Thyroid gland (tissue), 4 donors: ENCODE measurements at regions not wholly inside any gene's neighbourhood (a gene's known extent, or its start where the extent isn't known, plus 50 kb on each side); places are given as distances from the start of the nearest gene placed in this dataset.

ENCODE experiments used
- DNase-seq, 2 donors: peaks; one replicate each; pipeline ENCODE4 v3.0.0-alpha.2; 2019
- H3K27ac ChIP-seq, 3 donors: fragments of 200-600 bp; sonication (generic); 1 replicate in 2 of 3; 2 replicates in 1 of 3; pipeline ENCODE4 v1.5.1; 2016 to 2019; ENCODE audit warnings: mild to moderate bottlenecking in 1 of 3, moderate library complexity in 1 of 3
- H3K27me3 ChIP-seq: fragments of 200-600 bp; sonication (generic); one replicate; pipeline ENCODE4 v1.5.1; 2019
- H3K36me3 ChIP-seq, 2 donors: fragments of 200-600 bp; sonication (generic); one replicate each; pipeline ENCODE4 v1.5.1; 2016 to 2019
- H3K4me1 ChIP-seq, 2 donors: fragments of 200-600 bp; sonication (generic); one replicate each; pipeline ENCODE4 v1.5.1; 2017 to 2019
- H3K4me3 ChIP-seq, 3 donors: fragments of 200-600 bp; sonication (generic); replicated peaks in 1 of 3; 1 replicate in 2 of 3; 2 replicates in 1 of 3; pipeline ENCODE4 v1.5.1; 2016; ENCODE audit warnings: mild to moderate bottlenecking in 1 of 3
- H3K9me3 ChIP-seq: fragments of 200-600 bp; sonication (generic); one replicate; pipeline ENCODE4 v1.5.1; 2017
- CTCF ChIP-seq, 6 experiments: fragments of 200-600 bp in 3 of 6; fragments of 450-650 bp in 3 of 6; sonication (generic) in 3 of 6; IDR thresholded peaks; one replicate each; pipeline ENCODE4 v1.5.1; 2016 to 2019; ENCODE audit warnings: antibody characterized with exemption in 6 of 6, mild to moderate bottlenecking in 2 of 6, inconsistent platforms in 1 of 6, moderate library complexity in 1 of 6
- POLR2A ChIP-seq, 2 donors: fragments of 450-650 bp; IDR thresholded peaks; one replicate each; pipeline ENCODE4 v1.6.1; 2017; ENCODE audit warnings: antibody characterized with exemption in 2 of 2, mild to moderate bottlenecking in 2 of 2, moderate library complexity in 1 of 2
- WGBS, 2 donors: methylation state at CpG; one replicate each; pipeline ENCODE4 v1.1.5; 2017; 5-methylcytosine and 5-hydroxymethylcytosine counted together
- intact Hi-C: fragments of 100-400 bp; cut with DNase I; formaldehyde crosslinking; loops from one replicate; pipeline ENCODE4 v1.15.1; 2023

GRCh38 chr20:61185841-61186601, 66.0 kb upstream of the CDH4 start:
- Histone ChIP-seq H3K4me3 (no peak overlapping the region), H3K9me3 (no peaks in the 10 kb centered on the region), H3K27ac (no peak overlapping the region), H3K4me1 (no peaks in the 10 kb centered on the region), H3K27me3 (no peaks in the 10 kb centered on the region), H3K36me3 (no peaks in the 10 kb centered on the region)
- 58 to 59% methylated on average over 12 of the region's 12 CpGs for WGBS, 2 donors
- DNase-seq = no peak
- TF ChIP-seq CTCF (IDR thresholded peaks at IDR 0.05) = no peak
- TF ChIP-seq POLR2A (IDR thresholded peaks at IDR 0.05) = no peak
- intact Hi-C loops = no loop called here

GRCh38 chr20:61186771-61187472, 65.1 kb upstream of the CDH4 start:
- no peaks in the 10 kb centered on the region for H3K9me3 ChIP-seq
- TF ChIP-seq CTCF (IDR thresholded peaks at IDR 0.05) (no peak), POLR2A (IDR thresholded peaks at IDR 0.05) (no peak)
- no peaks in the 10 kb centered on the region for H3K36me3 ChIP-seq
- H3K27me3 ChIP-seq = no peaks in the 10 kb centered on the region
- no peak overlapping the region for H3K4me3 ChIP-seq
- intact Hi-C loops = no loop called here
- no peak for DNase-seq
- H3K27ac ChIP-seq = no peak overlapping the region
- 80 to 84% methylated on average over 11 of the region's 11 CpGs for WGBS, 2 donors
- no peaks in the 10 kb centered on the region for H3K4me1 ChIP-seq

- Histone ChIP-seq H3K27ac (no peak overlapping the region), H3K4me3 (no peak overlapping the region), H3K9me3 (no peaks in the 10 kb centered on the region), H3K4me1 (no peaks in the 10 kb centered on the region), H3K36me3 (no peaks in the 10 kb centered on the region), H3K27me3 (no peaks in the 10 kb centered on the region)
- intact Hi-C loops = no loop called here
- no peak for DNase-seq
- WGBS, 2 donors = 65 to 89% methylated on average over 1 of the region's 1 CpG
- TF ChIP-seq CTCF (IDR thresholded peaks at IDR 0.05) (no peak), POLR2A (IDR thresholded peaks at IDR 0.05) (no peak)
These were observed 62.5 kb upstream of the CDH4 start for GRCh38 chr20:61189534-61189933.

- DNase-seq = no peak
- Histone ChIP-seq H3K4me3 (no peak overlapping the region), H3K36me3 (no peaks in the 10 kb centered on the region), H3K4me1 (no peaks in the 10 kb centered on the region), H3K27me3 (no peaks in the 10 kb centered on the region), H3K27ac (no peak overlapping the region), H3K9me3 (no peaks in the 10 kb centered on the region)
- 91 to 94% methylated on average over 8 to 9 of the region's 9 CpGs for WGBS, 2 donors
- TF ChIP-seq CTCF (IDR thresholded peaks at IDR 0.05) (no peak), POLR2A (IDR thresholded peaks at IDR 0.05) (no peak)
- intact Hi-C loops = no loop called here
These were observed 61.0 kb upstream of the CDH4 start for GRCh38 chr20:61191096-61191495.

DNA sequence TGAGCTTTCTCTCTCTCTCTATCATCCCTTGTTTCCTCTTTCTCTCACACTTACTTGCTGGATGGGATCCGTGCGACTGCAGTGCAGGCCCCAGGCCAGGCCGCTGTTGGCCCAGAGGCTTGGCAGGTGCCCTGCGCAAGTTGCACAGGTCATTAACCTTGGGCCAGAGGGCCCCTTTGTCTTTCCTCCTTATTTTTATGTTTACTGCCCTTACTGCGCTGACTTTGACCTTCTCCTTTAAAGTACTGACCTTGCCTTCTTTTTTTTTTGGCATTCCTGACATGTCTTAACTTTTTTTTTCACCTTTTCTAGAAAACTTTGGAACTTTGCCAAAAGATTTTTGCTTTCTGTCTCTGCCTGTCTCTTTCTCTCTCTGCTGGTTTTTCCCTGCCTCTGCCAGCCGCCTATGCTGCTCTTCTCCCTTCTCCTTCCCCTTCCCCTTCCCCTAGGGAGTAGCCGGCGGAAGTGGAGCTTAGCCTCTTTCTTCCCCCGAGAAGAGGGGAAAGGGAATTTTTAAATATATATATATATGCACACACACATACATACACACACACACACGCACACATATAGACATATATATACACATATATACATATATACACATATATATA, 59.6 kb upstream of the CDH4 start:
- Histone ChIP-seq H3K4me3 (no peak overlapping the region), H3K27me3 (no peaks in the 10 kb centered on the region), H3K27ac (no peak overlapping the region), H3K9me3 (no peaks in the 10 kb centered on the region), H3K4me1 (no peaks in the 10 kb centered on the region), H3K36me3 (no peaks in the 10 kb centered on the region)
- WGBS, 2 donors = 58 to 64% methylated on average over 9 to 10 of the region's 10 CpGs
- DNase-seq = peak in 1 of 2 donors; percentile 11
- intact Hi-C loops = no loop called here
- TF ChIP-seq POLR2A (IDR thresholded peaks at IDR 0.05) (no peak), CTCF (IDR thresholded peaks at IDR 0.05) (no peak)
